ENCODE measurements at regions not wholly inside any gene's neighbourhood (a gene's known extent, or its start where the extent isn't known, plus 50 kb on each side); places are given as distances from the start of the nearest gene placed in this dataset.
"Not testable (repeated sequence)": the region's sequence is repeated elsewhere in the genome, so short reads cannot be mapped to it uniquely, and the experiment has no call there.

- not testable (repeated sequence) for DNase-seq
Observed at GRCh38 chr6:21282360-21282759, 311.2 kb upstream of the SOX4 start.

- DNase-seq, result no peak
Observed at GRCh38 chr6:21284166-21284565, 309.4 kb upstream of the SOX4 start.

- DNase-seq, result no peak
Observed at GRCh38 chr6:21284706-21285105, 308.8 kb upstream of the SOX4 start.

GRCh38 chr6:21294144-21294543, 299.4 kb upstream of the SOX4 start:
- DNase-seq, result no peak

- no peak for DNase-seq
Observed at GRCh38 chr6:21295506-21296240, 297.9 kb upstream of the SOX4 start.

GRCh38 chr6:21297665-21298064, 295.9 kb upstream of the SOX4 start:
- no peak for DNase-seq

- no peak for DNase-seq
Observed at GRCh38 chr6:21299216-21299615, 294.3 kb upstream of the SOX4 start.

- DNase-seq, result no peak
Observed at GRCh38 chr6:21300439-21300838, 293.1 kb upstream of the SOX4 start.

- no peak for DNase-seq
Observed at GRCh38 chr6:21305893-21306332, 287.6 kb upstream of the SOX4 start.

GRCh38 chr6:21306546-21306945, 287.0 kb upstream of the SOX4 start:
- DNase-seq, result no peak

- DNase-seq, result peak in 3 of 14 donors; percentile 3 to 11 (median 8)
Observed at GRCh38 chr6:21309807-21310221, 283.7 kb upstream of the SOX4 start.

GRCh38 chr6:21310568-21311140, 282.9 kb upstream of the SOX4 start:
- no peak for DNase-seq

GRCh38 chr6:21312118-21312517, 281.4 kb upstream of the SOX4 start:
- no peak for DNase-seq

GRCh38 chr6:21317642-21318041, 275.9 kb upstream of the SOX4 start:
- DNase-seq, result no peak

GRCh38 chr6:21321076-21321475, 272.5 kb upstream of the SOX4 start:
- peak in 1 of 14 donors; percentile 7 for DNase-seq

GRCh38 chr6:21321531-21321930, 272.0 kb upstream of the SOX4 start:
- no peak for DNase-seq

- DNase-seq, result no peak
Observed at GRCh38 chr6:21323577-21323976, 270.0 kb upstream of the SOX4 start.

GRCh38 chr6:21325201-21325856, 268.2 kb upstream of the SOX4 start:
- DNase-seq, result no peak

- DNase-seq, result no peak
Observed at GRCh38 chr6:21327326-21328112, 266.0 kb upstream of the SOX4 start.

GRCh38 chr6:21331235-21331634, 262.3 kb upstream of the SOX4 start:
- peak in 1 of 14 donors; percentile 1 for DNase-seq

- DNase-seq, result peak in 1 of 14 donors; percentile 5
Observed at GRCh38 chr6:21332077-21332476, 261.5 kb upstream of the SOX4 start.

- no peak for DNase-seq
Observed at GRCh38 chr6:21332660-21333059, 260.9 kb upstream of the SOX4 start.

- DNase-seq, result no peak
Observed at GRCh38 chr6:21333715-21334114, 259.8 kb upstream of the SOX4 start.
